DMS 273 (cell line): ENCODE measurements at regions not wholly inside any gene's neighbourhood (a gene's known extent, or its start where the extent isn't known, plus 50 kb on each side); places are given as distances from the start of the nearest gene placed in this dataset.
"Not testable (repeated sequence)": the region's sequence is repeated elsewhere in the genome, so short reads cannot be mapped to it uniquely, and the experiment has no call there.

ENCODE experiments used
- DNase-seq: peaks from one replicate; lab custom pipeline; 2025; ENCODE audit not compliant: unreplicated experiment; lab: John Stamatoyannopoulos, UW

DNA sequence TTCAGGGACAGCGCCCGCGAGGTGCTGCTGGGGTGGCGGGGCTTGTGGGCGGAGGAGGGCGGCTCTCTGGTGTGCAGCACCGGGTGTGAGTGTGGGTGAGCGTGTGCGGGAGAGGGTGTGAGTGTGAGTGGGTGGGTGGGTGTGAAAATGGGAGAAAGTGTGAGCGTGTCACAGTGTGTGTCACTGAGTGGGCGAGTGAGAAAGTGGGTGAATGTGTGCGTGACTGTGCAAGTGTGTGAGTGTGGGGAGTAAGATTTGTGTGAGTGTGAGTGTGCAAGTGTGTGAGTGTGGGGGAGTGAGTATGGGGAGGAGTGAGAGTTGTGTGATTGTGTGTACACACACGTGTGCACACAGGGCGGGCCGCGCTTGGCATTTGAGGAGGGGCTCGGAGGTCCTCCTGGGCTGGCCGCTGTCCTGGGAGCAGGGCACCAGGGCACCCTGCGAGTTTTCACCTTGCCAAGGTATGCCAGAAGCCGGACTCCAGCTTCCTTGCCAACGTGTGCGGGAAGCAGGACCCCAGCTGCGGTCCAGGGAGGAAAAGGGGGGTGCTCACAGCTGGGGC, 63.1 kb upstream of the DPP6 start:
- DNase-seq, result not testable (repeated sequence)

DNA sequence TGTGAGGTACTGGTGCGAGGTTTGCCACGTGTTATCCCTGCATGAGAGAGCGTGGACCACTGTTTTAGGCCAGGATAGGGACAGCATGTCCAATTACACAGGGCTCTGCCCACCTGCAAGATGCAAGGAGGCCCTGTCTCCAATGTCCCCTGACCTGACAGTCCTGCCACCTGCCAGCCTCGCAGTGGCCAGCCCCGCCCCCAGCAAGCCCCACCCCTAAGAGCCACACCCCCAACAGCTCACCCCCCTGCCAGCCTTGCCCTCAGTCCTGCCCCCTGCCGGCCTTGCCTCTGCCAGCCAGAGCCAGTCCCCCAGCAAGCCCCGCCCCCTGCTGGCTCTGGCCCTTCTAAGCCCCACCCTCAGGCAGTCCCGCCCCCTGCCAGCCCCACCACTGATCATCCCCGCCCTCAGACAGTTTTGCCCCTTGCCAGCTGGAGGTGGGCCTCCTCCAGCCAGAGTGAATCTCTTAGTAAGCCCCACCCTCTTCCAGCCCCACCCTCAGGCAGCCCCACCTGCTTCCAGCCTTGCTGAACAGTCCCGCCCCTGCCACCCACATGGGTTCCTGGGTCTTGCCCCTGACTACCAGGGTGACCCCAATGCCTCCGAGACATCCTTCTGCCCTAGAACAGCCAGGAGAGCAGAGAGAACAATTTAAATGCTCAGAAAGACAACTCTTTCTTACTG, 62.3 kb upstream of the DPP6 start:
- DNase-seq, result not testable (repeated sequence)

DNA sequence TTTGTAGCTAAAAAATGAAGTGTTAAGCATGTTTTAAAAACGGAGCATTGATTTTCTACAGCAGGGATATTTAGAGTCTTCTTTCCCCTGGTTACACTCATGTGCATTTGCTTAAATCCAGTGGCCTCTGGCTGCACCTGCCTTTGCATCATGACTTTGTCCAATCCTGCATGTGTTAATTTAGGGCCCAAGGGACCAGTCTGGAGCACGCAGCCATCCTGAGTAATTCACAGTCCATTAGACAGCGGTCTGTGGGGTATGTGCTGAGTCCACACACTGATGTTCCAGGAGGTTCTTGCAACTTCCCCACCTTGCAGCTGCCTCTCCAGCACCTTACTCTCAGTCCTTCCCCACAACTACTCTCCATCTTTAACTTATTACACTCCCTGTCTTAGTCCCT, 60.7 kb upstream of the DPP6 start:
- not testable (repeated sequence) for DNase-seq

DNA sequence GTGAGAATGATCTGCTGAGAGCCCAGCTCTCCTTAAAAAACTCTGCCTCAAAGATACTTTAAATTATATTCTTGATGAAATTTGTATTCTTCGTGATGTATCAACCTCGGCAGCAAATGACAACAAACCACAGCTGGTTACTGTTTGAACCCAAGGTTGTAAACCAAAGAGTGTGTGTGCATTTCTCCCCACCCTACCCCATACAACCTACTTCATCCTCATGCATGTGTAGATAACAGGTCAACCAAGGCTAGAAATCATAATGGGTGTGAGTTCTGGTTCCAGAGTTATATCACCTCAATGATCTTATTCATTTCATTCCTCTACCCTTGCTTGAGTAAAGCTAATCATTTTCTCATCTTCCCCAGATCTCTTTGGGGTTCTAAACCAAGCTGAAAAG, 58.8 kb upstream of the DPP6 start:
- DNase-seq, result not testable (repeated sequence)

DNA sequence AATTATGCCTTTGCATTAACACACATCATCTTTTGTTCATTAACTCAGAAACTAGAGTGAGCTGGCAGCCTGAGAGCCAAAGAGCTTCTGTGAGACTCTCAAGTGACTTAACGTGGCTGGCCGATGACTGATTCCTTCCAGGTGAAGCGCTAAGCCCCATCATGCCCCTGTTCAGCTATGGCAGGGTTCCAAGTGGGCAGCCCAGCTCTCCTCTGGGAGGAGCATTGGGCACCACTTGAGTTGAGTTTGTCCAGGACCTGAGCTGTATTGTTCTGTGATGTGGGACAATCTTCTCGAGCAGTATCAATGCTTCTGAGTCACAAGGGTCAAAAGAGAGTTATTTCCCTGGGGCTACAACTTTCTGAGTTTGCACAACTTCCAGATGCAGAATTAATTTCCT, 53.3 kb upstream of the DPP6 start:
- not testable (repeated sequence) for DNase-seq
